WTC11 (cell line): ENCODE measurements at regions not wholly inside any gene's neighbourhood (a gene's known extent, or its start where the extent isn't known, plus 50 kb on each side); places are given as distances from the start of the nearest gene placed in this dataset.

Experiments used
- ATAC-seq: fragments of 200-7000 bp; cut with Tn5 transposase; 2 replicates; pipeline ENCODE4 v1.10.0; 2021; ENCODE audit warnings: mild to moderate bottlenecking, moderate library complexity
- CTCF ChIA-PET: fragments of 300-600 bp; sonication (Branson Sonifier 250); formaldehyde crosslinking; loops from one replicate; lab custom pipeline; 2021; ENCODE audit warnings: antibody characterized with exemption; lab: Charles Lee
- POLR2A ChIA-PET: fragments of 350-600 bp; sonication (Branson Sonifier 250); formaldehyde crosslinking; loops from one replicate; lab custom pipeline; 2021; ENCODE audit warnings: antibody characterized with exemption; lab: Charles Lee
- DNase-seq: peaks from one replicate; pipeline ENCODE4 v3.0.0; 2021; ENCODE audit warnings: low spot score
- H3K27ac Mint-ChIP-seq: 2 replicates; pipeline ENCODE4 v1.8.0; 2021; ENCODE audit warnings: mixed read lengths
- H3K27me3 Mint-ChIP-seq: 2 replicates; pipeline ENCODE4 v1.8.0; 2021; ENCODE audit warnings: low read depth, mild to moderate bottlenecking, moderate library complexity, mixed read lengths
- H3K36me3 Mint-ChIP-seq: 2 replicates; pipeline ENCODE4 v1.8.0; 2021; ENCODE audit warnings: mixed read lengths
- H3K4me1 Mint-ChIP-seq: 2 replicates; pipeline ENCODE4 v1.8.0; 2022; ENCODE audit warnings: mixed read lengths
- H3K4me3 Mint-ChIP-seq: 2 replicates; pipeline ENCODE4 v1.8.0; 2021; ENCODE audit warnings: mild to moderate bottlenecking, moderate library complexity, mixed read lengths
- H3K9me3 Mint-ChIP-seq: 2 replicates; pipeline ENCODE4 v1.8.0; 2021; ENCODE audit warnings: mixed read lengths
- E2F4 ChIP-seq: sonication (generic); formaldehyde crosslinking; IDR thresholded peaks from 2 replicates; pipeline ENCODE4 v1.8.1; 2022; ENCODE audit warnings: low read depth, mild to moderate bottlenecking, moderate library complexity, missing genetic modification reagents, borderline replicate concordance
- ELF4 ChIP-seq: sonication (generic); formaldehyde crosslinking; IDR thresholded peaks from 2 replicates; pipeline ENCODE4 v1.8.1; 2022; ENCODE audit warnings: low read depth, mild to moderate bottlenecking, moderate library complexity, missing genetic modification reagents
- ESRRA ChIP-seq: sonication (generic); formaldehyde crosslinking; IDR thresholded peaks from 2 replicates; pipeline ENCODE4 v1.8.1; 2022; ENCODE audit warnings: mild to moderate bottlenecking, missing genetic modification reagents, borderline replicate concordance
- FOXP1 ChIP-seq: sonication (generic); formaldehyde crosslinking; IDR thresholded peaks from 2 replicates; pipeline ENCODE4 v1.8.0; 2022; ENCODE audit warnings: missing genetic modification reagents, mild to moderate bottlenecking, moderate library complexity, borderline replicate concordance
- GABPB1 ChIP-seq: sonication (generic); formaldehyde crosslinking; IDR thresholded peaks from 2 replicates; pipeline ENCODE4 v1.8.1; 2023; ENCODE audit warnings: mild to moderate bottlenecking, missing genetic modification reagents
- HMGXB4 ChIP-seq: sonication (generic); formaldehyde crosslinking; IDR thresholded peaks from 2 replicates; pipeline ENCODE4 v1.8.1; 2023; ENCODE audit warnings: mild to moderate bottlenecking, moderate library complexity, missing genetic modification reagents
- MXD4 ChIP-seq: fragments of 250-450 bp; sonication (Bioruptor Pico); IDR thresholded peaks from 2 replicates; pipeline ENCODE4 v1.8.0; 2021; ENCODE audit warnings: mild to moderate bottlenecking, moderate library complexity, borderline replicate concordance
- NFYB ChIP-seq: sonication (generic); formaldehyde crosslinking; conservative IDR thresholded peaks from 2 replicates; pipeline ENCODE4 v1.8.0; 2022; ENCODE audit warnings: low read depth, missing genetic modification reagents
- PREB ChIP-seq: sonication (generic); formaldehyde crosslinking; IDR thresholded peaks from 2 replicates; pipeline ENCODE4 v1.8.1; 2022; ENCODE audit warnings: mild to moderate bottlenecking, missing genetic modification reagents, moderate library complexity, borderline replicate concordance
- RELA ChIP-seq: sonication (generic); formaldehyde crosslinking; IDR thresholded peaks from 2 replicates; pipeline ENCODE4 v1.8.1; 2022; ENCODE audit warnings: missing genetic modification reagents, mild to moderate bottlenecking, borderline replicate concordance
- SMAD3 ChIP-seq: sonication (generic); formaldehyde crosslinking; IDR thresholded peaks from 2 replicates; pipeline ENCODE4 v1.8.0; 2022; ENCODE audit warnings: missing genetic modification reagents, mild to moderate bottlenecking, borderline replicate concordance
- SMAD4 ChIP-seq: sonication (generic); formaldehyde crosslinking; IDR thresholded peaks from 2 replicates; pipeline ENCODE4 v1.8.0; 2022; ENCODE audit warnings: mild to moderate bottlenecking, missing genetic modification reagents
- SOX15 ChIP-seq: fragments of 250-450 bp; sonication (Bioruptor Pico); IDR thresholded peaks from 2 replicates; pipeline ENCODE4 v1.9.0; 2021; ENCODE audit warnings: mild to moderate bottlenecking
- SP1 ChIP-seq: sonication (generic); formaldehyde crosslinking; conservative IDR thresholded peaks from 2 replicates; pipeline ENCODE4 v1.8.1; 2022; ENCODE audit warnings: missing genetic modification reagents
- TCF7 ChIP-seq: sonication (generic); formaldehyde crosslinking; IDR thresholded peaks from 2 replicates; pipeline ENCODE4 v1.8.0; 2022; ENCODE audit warnings: mild to moderate bottlenecking, low read depth, missing genetic modification reagents, moderate library complexity
- ZBTB21 ChIP-seq: sonication (generic); formaldehyde crosslinking; IDR thresholded peaks from 2 replicates; pipeline ENCODE4 v1.8.1; 2023; ENCODE audit warnings: mild to moderate bottlenecking, missing genetic modification reagents, borderline replicate concordance
- ZNF396 ChIP-seq: fragments of 250-450 bp; sonication (Bioruptor Pico); IDR thresholded peaks from 2 replicates; pipeline ENCODE4 v1.8.0; 2021; ENCODE audit warnings: mild to moderate bottlenecking, moderate library complexity, borderline replicate concordance
- ZNF425 ChIP-seq: fragments of 250-450 bp; sonication (Bioruptor Pico); conservative IDR thresholded peaks from 2 replicates; pipeline ENCODE4 v1.9.0; 2021; ENCODE audit warnings: mild to moderate bottlenecking
- TF ChIP-seq, protein P1 (sequence below): sonication (generic); formaldehyde crosslinking; IDR thresholded peaks from 2 replicates; pipeline ENCODE4 v1.8.1; 2023; ENCODE audit warnings: mild to moderate bottlenecking, missing genetic modification reagents, moderate library complexity
- TF ChIP-seq, protein P2 (sequence below): sonication (generic); formaldehyde crosslinking; conservative IDR thresholded peaks from 2 replicates; pipeline ENCODE4 v1.8.1; 2023; ENCODE audit warnings: mild to moderate bottlenecking, low read depth, missing genetic modification reagents, moderate library complexity
- TF ChIP-seq, protein P3 (sequence below): sonication (generic); formaldehyde crosslinking; IDR thresholded peaks from 2 replicates; pipeline ENCODE4 v1.8.1; 2022; ENCODE audit warnings: low read depth, missing genetic modification reagents, borderline replicate concordance

GRCh38 chr14:22382955-22383354 lies 206.1 kb downstream of the DAD1 start (continued):
- no peak for TF ChIP-seq E2F4 (CRISPR knock-in tag)
- TF ChIP-seq SMAD3 (CRISPR knock-in tag): no peak
- TF ChIP-seq SP1 (CRISPR knock-in tag): no peak
- TF ChIP-seq ZNF425 (CRISPR knock-in tag): no peak
- no peak for TF ChIP-seq FOXP1 (CRISPR knock-in tag)
- TF ChIP-seq NFYB (CRISPR knock-in tag): no peak

- no peak for ATAC-seq
- Mint-ChIP-seq H3K9me3 (no peaks in the 10 kb centered on the region), H3K27ac (no peak overlapping the region), H3K4me3 (no peak overlapping the region), H3K36me3 (no peaks in the 10 kb centered on the region), H3K4me1 (peaks cover 12% of the 10 kb centered on the region), H3K27me3 (no peaks in the 10 kb centered on the region)
- ChIA-PET CTCF (interaction anchor here (2.5 to 3.1 kb wide), 2 partner anchors 62 to 181 kb away, joined by 10 to 16 read pairs; no protein-coding TSS in a partner anchor), POLR2A (no interaction called here)
- DNase-seq: no peak
- TF ChIP-seq, protein P1, sequence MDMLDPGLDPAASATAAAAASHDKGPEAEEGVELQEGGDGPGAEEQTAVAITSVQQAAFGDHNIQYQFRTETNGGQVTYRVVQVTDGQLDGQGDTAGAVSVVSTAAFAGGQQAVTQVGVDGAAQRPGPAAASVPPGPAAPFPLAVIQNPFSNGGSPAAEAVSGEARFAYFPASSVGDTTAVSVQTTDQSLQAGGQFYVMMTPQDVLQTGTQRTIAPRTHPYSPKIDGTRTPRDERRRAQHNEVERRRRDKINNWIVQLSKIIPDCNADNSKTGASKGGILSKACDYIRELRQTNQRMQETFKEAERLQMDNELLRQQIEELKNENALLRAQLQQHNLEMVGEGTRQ (CRISPR knock-in tag): no peak
- TF ChIP-seq GABPB1 (no peak), RELA (CRISPR knock-in tag) (no peak), TCF7 (no peak), SOX15 (no peak), ELF4 (CRISPR knock-in tag) (no peak), ZNF396 (no peak), HMGXB4 (CRISPR knock-in tag) (no peak), ESRRA (CRISPR knock-in tag) (no peak), MXD4 (no peak), ZBTB21 (CRISPR knock-in tag) (no peak), SMAD4 (no peak), PREB (CRISPR knock-in tag) (no peak)
- TF ChIP-seq, protein P2, sequence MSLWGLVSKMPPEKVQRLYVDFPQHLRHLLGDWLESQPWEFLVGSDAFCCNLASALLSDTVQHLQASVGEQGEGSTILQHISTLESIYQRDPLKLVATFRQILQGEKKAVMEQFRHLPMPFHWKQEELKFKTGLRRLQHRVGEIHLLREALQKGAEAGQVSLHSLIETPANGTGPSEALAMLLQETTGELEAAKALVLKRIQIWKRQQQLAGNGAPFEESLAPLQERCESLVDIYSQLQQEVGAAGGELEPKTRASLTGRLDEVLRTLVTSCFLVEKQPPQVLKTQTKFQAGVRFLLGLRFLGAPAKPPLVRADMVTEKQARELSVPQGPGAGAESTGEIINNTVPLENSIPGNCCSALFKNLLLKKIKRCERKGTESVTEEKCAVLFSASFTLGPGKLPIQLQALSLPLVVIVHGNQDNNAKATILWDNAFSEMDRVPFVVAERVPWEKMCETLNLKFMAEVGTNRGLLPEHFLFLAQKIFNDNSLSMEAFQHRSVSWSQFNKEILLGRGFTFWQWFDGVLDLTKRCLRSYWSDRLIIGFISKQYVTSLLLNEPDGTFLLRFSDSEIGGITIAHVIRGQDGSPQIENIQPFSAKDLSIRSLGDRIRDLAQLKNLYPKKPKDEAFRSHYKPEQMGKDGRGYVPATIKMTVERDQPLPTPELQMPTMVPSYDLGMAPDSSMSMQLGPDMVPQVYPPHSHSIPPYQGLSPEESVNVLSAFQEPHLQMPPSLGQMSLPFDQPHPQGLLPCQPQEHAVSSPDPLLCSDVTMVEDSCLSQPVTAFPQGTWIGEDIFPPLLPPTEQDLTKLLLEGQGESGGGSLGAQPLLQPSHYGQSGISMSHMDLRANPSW (CRISPR knock-in tag): no peak
- TF ChIP-seq, protein P3, sequence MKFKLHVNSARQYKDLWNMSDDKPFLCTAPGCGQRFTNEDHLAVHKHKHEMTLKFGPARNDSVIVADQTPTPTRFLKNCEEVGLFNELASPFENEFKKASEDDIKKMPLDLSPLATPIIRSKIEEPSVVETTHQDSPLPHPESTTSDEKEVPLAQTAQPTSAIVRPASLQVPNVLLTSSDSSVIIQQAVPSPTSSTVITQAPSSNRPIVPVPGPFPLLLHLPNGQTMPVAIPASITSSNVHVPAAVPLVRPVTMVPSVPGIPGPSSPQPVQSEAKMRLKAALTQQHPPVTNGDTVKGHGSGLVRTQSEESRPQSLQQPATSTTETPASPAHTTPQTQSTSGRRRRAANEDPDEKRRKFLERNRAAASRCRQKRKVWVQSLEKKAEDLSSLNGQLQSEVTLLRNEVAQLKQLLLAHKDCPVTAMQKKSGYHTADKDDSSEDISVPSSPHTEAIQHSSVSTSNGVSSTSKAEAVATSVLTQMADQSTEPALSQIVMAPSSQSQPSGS: no peak
These were observed 206.6 kb downstream of the DAD1 start for GRCh38 chr14:22382395-22382794.
